HUES6 (cell line): ENCODE measurements at regions not wholly inside any gene's neighbourhood (a gene's known extent, or its start where the extent isn't known, plus 50 kb on each side); places are given as distances from the start of the nearest gene placed in this dataset.

Experiments used
- H3K27ac ChIP-seq: 2 replicates; pipeline ENCODE4 v1.7.0; 2013; ENCODE audit warnings: low read depth, mild to moderate bottlenecking, low read length, inconsistent platforms
- H3K27me3 ChIP-seq: 2 replicates; pipeline ENCODE4 v1.6.1; 2013; ENCODE audit warnings: low read length; ENCODE audit not compliant: control insufficient read depth, insufficient read depth
- H3K36me3 ChIP-seq: 2 replicates; pipeline ENCODE4 v1.6.1; 2013; ENCODE audit warnings: low read length; ENCODE audit not compliant: control insufficient read depth, insufficient read depth
- H3K4me1 ChIP-seq: 2 replicates; pipeline ENCODE4 v1.6.1; 2013; ENCODE audit warnings: low read length; ENCODE audit not compliant: control insufficient read depth, insufficient read depth
- H3K4me3 ChIP-seq: 2 replicates; pipeline ENCODE4 v1.5.1; 2013; ENCODE audit warnings: low read depth, low read length
- H3K9ac ChIP-seq: one replicate; pipeline ENCODE4 v1.6.1; 2013; ENCODE audit warnings: mild to moderate bottlenecking, low read length
- H3K9me3 ChIP-seq: 2 replicates; pipeline ENCODE4 v1.6.1; 2013; ENCODE audit warnings: low read depth, low read length; ENCODE audit not compliant: control insufficient read depth, insufficient read depth

DNA sequence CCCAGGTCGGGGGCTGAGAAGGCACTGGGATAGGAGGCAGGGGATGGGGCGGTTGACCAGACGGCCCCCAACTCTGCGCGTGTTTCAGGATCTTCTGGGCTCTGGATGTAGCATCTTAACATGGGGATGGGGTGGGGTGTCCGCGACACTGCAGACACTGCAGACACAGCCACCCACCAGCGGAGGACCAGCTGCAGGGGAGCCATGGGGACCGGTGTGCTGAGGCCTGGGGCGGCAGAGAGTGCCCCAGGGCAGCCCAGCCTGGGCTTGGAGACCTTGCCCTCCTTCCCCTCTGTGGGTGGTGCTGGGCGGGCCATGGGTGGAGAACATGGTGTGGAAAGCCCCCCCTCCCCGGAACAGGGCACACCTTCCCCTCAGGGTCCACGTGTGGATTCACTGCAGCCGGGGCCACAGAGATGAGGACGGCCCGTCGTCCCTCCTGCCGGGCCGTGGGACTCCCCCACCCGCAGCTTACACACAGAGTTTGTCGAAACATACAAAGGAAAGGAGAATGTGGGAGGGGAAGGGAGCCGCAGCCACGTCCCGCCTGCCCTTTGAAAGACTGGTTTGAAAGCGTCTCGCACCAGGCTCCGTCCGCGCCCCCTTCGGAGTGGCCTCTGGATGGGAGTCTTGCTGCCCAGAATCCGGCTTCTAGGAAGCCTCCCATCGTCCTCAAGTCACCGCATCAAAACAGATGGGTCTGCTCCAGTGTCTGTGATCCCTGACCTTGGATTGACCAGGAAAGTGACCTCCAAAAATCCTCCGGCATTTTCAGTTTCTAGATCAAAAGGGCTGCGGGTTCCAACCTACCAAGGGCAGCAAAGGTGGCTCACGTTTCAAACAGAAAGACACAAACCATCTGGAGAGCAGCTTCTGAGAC lies 91.5 kb upstream of the TCERG1L start:
- Histone ChIP-seq H3K9me3 (no peaks in the 10 kb centered on the region), H3K36me3 (no peaks in the 10 kb centered on the region), H3K9ac (no peak overlapping the region), H3K27me3 (no peaks in the 10 kb centered on the region), H3K4me1 (peaks cover 6% of the 10 kb centered on the region; the same call in 1 of the 2 replicates), H3K4me3 (no peak overlapping the region), H3K27ac (no peak overlapping the region)

DNA sequence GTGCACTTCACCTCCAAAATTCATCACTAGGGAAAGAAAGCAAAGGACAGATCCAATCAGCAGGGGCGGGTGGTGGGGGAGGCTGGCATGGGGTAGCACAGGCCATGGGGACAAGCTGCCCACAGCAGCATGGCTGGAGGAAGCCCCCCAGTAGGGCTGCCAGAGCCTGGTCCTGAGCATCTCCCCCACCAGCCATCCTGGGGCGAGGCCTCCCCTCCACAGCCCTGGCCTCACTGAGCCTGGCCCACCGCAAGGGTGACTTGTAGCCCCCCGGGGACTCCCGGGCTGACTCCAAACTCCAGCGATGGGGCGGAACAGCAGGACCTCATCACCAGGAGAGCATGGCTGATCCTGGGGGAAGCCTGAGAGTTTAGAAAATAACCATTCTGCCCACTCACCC lies 92.4 kb upstream of the TCERG1L start:
- Histone ChIP-seq H3K4me1 (peaks cover 6% of the 10 kb centered on the region; the same call in 1 of the 2 replicates), H3K27ac (no peak overlapping the region), H3K4me3 (no peak overlapping the region), H3K36me3 (no peaks in the 10 kb centered on the region), H3K9me3 (no peaks in the 10 kb centered on the region), H3K27me3 (no peaks in the 10 kb centered on the region), H3K9ac (no peak overlapping the region)

DNA sequence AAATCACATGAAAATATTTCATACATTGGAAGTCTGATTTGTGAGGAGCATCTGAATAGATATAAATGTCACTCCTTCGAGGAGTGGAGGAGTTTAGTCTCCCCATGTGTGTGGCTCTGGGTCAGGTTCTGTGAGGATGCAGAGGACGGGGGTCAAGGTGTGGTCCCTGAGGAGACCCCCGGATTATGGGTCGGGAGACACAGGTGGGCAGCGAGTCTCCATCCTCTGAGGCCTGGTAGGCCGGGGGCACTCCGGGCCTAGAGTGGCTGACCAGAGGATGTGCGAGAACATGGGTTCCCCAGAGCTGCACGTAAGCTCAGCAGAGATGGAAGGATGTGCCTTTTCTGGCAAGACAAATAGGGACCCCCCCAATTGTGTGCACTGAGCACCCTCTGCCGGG lies 93.4 kb upstream of the TCERG1L start:
- no peak overlapping the region for H3K9ac ChIP-seq
- H3K27ac ChIP-seq: no peak overlapping the region
- no peak overlapping the region for H3K4me3 ChIP-seq
- H3K27me3 ChIP-seq: no peaks in the 10 kb centered on the region
- no peaks in the 10 kb centered on the region for H3K9me3 ChIP-seq
- peaks cover 6% of the 10 kb centered on the region; the same call in 1 of the 2 replicates for H3K4me1 ChIP-seq
- no peaks in the 10 kb centered on the region for H3K36me3 ChIP-seq

DNA sequence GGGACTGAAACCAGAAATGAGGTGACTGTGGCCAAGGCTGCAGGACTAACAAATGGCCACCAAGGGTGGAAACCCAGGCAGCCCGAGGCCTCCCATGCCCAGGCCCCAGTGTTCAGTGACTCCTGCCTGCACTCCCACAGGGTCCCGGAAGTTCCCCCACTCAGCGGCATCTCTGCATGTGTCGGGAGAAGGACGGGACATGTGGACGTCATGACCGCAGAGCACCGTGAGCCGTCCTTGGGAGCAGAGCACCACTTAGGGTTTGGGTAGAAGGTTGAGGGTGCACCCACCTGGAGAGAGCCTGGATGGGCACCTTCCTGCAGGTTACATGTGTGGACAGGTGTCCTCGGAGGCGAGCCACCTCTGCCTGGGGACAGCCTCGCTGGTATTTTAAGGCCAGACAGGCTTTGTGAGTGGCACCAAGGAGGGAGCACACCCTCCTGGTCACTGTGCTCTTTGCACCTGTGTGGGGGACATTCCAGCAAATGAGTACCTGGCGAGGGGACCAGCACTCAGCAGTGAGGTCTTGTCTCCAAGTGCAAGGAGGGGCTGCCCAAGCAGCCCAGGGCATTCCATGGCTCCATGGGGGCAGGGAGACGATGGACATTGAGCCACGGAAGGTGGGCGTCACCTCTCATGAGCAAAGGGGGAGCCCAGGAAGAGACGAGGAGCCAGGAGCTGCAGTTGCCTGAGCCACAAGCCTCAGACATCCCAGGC lies 95.3 kb upstream of the TCERG1L start:
- Histone ChIP-seq H3K36me3 (no peaks in the 10 kb centered on the region), H3K27me3 (peaks cover 5% of the 10 kb centered on the region; the same call in 1 of the 2 replicates), H3K4me1 (peaks cover 6% of the 10 kb centered on the region; the same call in 1 of the 2 replicates), H3K9me3 (no peaks in the 10 kb centered on the region), H3K9ac (no peak overlapping the region), H3K4me3 (no peak overlapping the region), H3K27ac (no peak overlapping the region)

DNA sequence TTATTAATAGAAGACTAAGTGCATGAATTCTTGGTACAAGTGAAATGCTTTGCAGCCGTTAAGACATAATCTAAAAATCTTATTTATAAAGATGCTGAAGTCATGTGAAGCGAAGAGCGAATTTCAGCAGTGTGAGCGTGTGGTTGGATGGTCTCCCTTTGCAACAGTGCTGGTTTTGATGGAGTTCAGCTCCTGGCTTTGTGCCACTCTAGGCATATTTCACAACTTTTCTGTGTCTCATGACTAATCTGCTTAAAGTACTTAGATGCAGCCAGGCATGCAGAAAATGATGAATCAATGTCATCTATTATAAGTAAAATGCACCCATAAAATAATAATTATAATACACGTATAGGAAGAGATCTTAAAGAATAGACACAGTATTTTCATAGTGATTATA lies 107.2 kb upstream of the TCERG1L start:
- H3K9ac ChIP-seq: no peak overlapping the region
- H3K36me3 ChIP-seq: no peaks in the 10 kb centered on the region
- H3K4me1 ChIP-seq: no peaks in the 10 kb centered on the region
- H3K9me3 ChIP-seq: no peaks in the 10 kb centered on the region
- no peak overlapping the region for H3K4me3 ChIP-seq
- H3K27me3 ChIP-seq: peaks cover 4% of the 10 kb centered on the region; the same call in 1 of the 2 replicates
- no peak overlapping the region for H3K27ac ChIP-seq

DNA sequence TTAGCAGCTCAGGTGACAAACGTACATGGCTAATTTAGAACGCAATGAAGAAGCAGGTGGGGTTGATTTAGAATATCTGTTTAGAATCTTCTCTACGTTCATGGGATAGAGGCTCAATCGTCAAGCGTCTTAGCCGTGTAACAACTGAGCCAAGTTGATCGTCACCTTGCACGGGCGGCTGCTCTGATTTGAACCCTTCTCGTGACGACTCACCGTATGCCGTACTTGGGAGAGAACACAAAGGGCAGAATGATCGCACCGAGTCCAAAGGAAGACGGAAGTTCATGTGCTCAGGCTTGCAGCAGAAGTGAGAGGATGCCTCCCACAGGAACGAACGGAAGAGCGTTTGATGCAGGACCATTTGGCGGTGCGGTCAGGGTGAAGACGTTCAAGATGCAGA lies 108.3 kb upstream of the TCERG1L start:
- H3K9me3 ChIP-seq: no peaks in the 10 kb centered on the region
- H3K4me3 ChIP-seq: no peak overlapping the region
- no peak overlapping the region for H3K27ac ChIP-seq
- peaks cover under 1% of the 10 kb centered on the region; the same call in 1 of the 2 replicates for H3K27me3 ChIP-seq
- H3K4me1 ChIP-seq: no peaks in the 10 kb centered on the region
- H3K9ac ChIP-seq: no peak overlapping the region
- no peaks in the 10 kb centered on the region for H3K36me3 ChIP-seq

DNA sequence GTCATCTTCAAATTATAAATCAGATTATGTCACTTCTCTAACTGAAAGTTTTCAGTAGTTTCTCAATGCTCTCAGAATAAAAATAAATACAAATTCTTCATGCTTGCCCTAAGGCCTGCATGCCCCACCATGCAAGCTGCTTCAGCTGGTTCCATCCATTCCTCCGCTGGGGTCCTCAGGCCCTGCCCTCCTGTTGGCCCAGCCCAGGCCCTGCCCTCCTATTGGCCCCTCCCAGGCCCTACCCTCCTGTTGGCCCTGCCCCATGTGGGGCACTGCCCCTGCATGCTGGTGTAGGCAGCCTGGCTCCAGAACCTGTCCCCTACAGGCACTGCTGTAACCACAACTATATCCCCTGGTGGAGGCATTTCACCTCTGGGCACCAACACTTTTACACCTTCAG lies 109.3 kb upstream of the TCERG1L start:
- Histone ChIP-seq H3K9ac (no peak overlapping the region), H3K27ac (no peak overlapping the region), H3K36me3 (no peaks in the 10 kb centered on the region), H3K9me3 (no peaks in the 10 kb centered on the region), H3K27me3 (no peaks in the 10 kb centered on the region), H3K4me3 (no peak overlapping the region), H3K4me1 (no peaks in the 10 kb centered on the region)

DNA sequence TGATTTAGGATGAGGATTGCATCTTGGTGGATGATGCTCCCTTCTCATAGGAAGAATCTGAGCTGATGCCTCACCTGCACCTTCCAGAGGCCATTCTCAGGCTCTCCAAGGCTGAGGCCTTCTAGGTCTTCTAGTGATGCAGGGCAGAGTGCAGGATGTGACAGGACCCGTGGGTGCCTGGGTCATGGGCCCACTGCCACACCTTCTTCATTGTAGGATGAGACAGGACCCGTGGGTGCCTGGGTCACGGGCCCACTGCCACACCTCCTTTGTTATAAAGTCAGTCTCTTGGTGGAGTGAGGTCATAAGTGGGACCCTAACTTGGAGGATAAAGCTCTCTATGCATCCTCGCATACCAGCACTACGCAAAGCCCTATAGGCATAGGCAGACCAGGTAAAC lies 109.9 kb upstream of the TCERG1L start:
- H3K4me1 ChIP-seq: no peaks in the 10 kb centered on the region

DNA sequence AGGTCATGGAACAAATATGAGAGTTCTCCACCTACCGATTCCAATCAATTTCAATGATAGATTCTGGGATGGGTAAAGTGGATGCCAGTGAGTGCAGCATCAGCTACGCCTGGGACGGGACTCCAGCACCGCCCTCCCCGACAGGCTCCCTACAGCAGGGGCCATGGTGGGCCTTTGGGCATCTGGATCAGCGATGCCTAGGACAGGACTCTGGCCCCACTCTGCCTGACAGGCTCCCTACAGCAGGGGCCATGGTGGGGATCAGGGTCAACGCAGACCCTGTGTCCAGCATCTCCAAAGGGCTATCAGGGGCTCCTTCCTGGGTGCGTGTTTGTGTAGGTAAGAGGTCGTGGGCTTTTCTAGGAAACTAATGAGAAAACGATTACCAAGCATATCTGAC lies 111.2 kb upstream of the TCERG1L start:
- H3K36me3 ChIP-seq: no peaks in the 10 kb centered on the region
- H3K27me3 ChIP-seq: no peaks in the 10 kb centered on the region; the same call in 1 of the 2 replicates
- no peaks in the 10 kb centered on the region for H3K9me3 ChIP-seq
- H3K27ac ChIP-seq: no peak overlapping the region
- H3K4me1 ChIP-seq: no peaks in the 10 kb centered on the region
- H3K4me3 ChIP-seq: no peak overlapping the region
- no peak overlapping the region for H3K9ac ChIP-seq

More for the DNA sequence above, 109.9 kb upstream of the TCERG1L start:
- no peak overlapping the region for H3K27ac ChIP-seq
- H3K9me3 ChIP-seq: no peaks in the 10 kb centered on the region
- H3K4me3 ChIP-seq: no peak overlapping the region
- H3K27me3 ChIP-seq: no peaks in the 10 kb centered on the region
- no peaks in the 10 kb centered on the region for H3K36me3 ChIP-seq
- H3K9ac ChIP-seq: no peak overlapping the region

DNA sequence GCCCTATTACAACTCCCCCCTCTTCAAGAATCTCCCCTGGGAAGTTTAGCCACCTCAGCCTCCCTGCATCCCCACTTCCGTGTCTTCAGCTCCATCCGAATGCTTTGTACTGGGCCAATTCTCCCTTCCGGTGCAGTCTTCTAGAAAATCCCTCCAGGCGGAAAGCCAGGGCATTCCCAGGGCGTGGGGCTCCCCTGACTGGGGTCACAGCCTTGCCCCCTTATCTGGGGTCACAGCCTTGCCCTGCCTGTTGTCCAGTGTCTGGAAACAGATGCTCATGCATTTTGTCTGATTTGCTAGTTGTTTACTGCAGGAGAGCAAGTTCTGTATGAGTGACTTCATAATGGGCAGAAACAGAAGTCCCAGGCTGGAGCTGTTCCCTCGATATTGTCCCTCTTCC lies 112.5 kb upstream of the TCERG1L start:
- Histone ChIP-seq H3K4me3 (no peak overlapping the region), H3K27me3 (no peaks in the 10 kb centered on the region; the same call in 1 of the 2 replicates), H3K36me3 (no peaks in the 10 kb centered on the region), H3K9ac (no peak overlapping the region), H3K9me3 (no peaks in the 10 kb centered on the region), H3K4me1 (no peaks in the 10 kb centered on the region), H3K27ac (no peak overlapping the region)
